ENCODE measurements at regions not wholly inside any gene's neighbourhood (a gene's known extent, or its start where the extent isn't known, plus 50 kb on each side); places are given as distances from the start of the nearest gene placed in this dataset.

- TF ChIP-seq, protein P1, sequence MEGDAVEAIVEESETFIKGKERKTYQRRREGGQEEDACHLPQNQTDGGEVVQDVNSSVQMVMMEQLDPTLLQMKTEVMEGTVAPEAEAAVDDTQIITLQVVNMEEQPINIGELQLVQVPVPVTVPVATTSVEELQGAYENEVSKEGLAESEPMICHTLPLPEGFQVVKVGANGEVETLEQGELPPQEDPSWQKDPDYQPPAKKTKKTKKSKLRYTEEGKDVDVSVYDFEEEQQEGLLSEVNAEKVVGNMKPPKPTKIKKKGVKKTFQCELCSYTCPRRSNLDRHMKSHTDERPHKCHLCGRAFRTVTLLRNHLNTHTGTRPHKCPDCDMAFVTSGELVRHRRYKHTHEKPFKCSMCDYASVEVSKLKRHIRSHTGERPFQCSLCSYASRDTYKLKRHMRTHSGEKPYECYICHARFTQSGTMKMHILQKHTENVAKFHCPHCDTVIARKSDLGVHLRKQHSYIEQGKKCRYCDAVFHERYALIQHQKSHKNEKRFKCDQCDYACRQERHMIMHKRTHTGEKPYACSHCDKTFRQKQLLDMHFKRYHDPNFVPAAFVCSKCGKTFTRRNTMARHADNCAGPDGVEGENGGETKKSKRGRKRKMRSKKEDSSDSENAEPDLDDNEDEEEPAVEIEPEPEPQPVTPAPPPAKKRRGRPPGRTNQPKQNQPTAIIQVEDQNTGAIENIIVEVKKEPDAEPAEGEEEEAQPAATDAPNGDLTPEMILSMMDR (IDR thresholded peaks at IDR 0.05; ENCODE audit: extremely low read depth in 1 of 2, insufficient read depth in 1 of 2, low read depth in 1 of 2, low read length in 2 of 2): no peak
- no peak for TF ChIP-seq FOS (IDR thresholded peaks at IDR 0.05; ENCODE audit: borderline replicate concordance, insufficient read depth, low read length)
- no peak for TF ChIP-seq MYC (IDR thresholded peaks at IDR 0.05; ENCODE audit: low read depth, low read length)
- no peak overlapping the region for H3K27ac ChIP-seq (ENCODE audit: insufficient read depth, low read depth, low read length)
- FAIRE-seq (no peak), DNase-seq (ENCODE audit: low read depth, low spot score) (no peak)
- intact Hi-C loops (cut with micrococcal nuclease): no loop called here
- CTCF ChIA-PET: no interaction called here
- POLR2A ChIA-PET: no interaction called here
- no peaks in the 10 kb centered on the region for H3K9me3 ChIP-seq (replicated peaks; ENCODE audit: control insufficient read depth, insufficient read depth, low read length)
- no peak overlapping the region for H2AFZ ChIP-seq (ENCODE audit: low read depth, low read length)
- H3K9ac ChIP-seq (replicated peaks; ENCODE audit: extremely low read depth, insufficient read depth, low read length): no peak overlapping the region
- H3K9me1 ChIP-seq (replicated peaks; ENCODE audit: control insufficient read depth, extremely low read depth, insufficient read depth, low read length): no peaks in the 10 kb centered on the region
- no peak overlapping the region for H3K4me3 ChIP-seq (replicated peaks in 1 of 3; ENCODE audit: insufficient read depth in 1 of 3, low read depth in 1 of 3, low read length in 3 of 3)
- no peaks in the 10 kb centered on the region for H3K79me2 ChIP-seq (ENCODE audit: control insufficient read depth, insufficient read depth, low read length)
- dilution Hi-C loops (cut with MboI; ENCODE audit: extremely low pct_ligation_motif_present, low sequenced_read_pairs): no loop called here
- H4K20me1 ChIP-seq (replicated peaks; ENCODE audit: control insufficient read depth, extremely low read depth, insufficient read depth, low read length): no peaks in the 10 kb centered on the region
- BruUV-seq (replicated peaks): no TSS peak
- no peak overlapping the region for H3K4me2 ChIP-seq (ENCODE audit: insufficient read depth, low read length)
- no peaks in the 10 kb centered on the region for H3K36me3 ChIP-seq (ENCODE audit: control insufficient read depth in 2 of 2, extremely low read depth in 1 of 2, insufficient read depth in 2 of 2, low read length in 2 of 2)
- peaks cover 2 to 4% of the 10 kb centered on the region in 2 experiments for H3K27me3 ChIP-seq (ENCODE audit: control insufficient read depth in 2 of 2, insufficient read depth in 2 of 2, low read length in 2 of 2)
- H3K4me1 ChIP-seq (ENCODE audit: control insufficient read depth, extremely low read depth, insufficient read depth, low read length): no peaks in the 10 kb centered on the region
Observed at GRCh38 chr3:38940394-38940793, 111.3 kb downstream of the SCN11A start.

DNA sequence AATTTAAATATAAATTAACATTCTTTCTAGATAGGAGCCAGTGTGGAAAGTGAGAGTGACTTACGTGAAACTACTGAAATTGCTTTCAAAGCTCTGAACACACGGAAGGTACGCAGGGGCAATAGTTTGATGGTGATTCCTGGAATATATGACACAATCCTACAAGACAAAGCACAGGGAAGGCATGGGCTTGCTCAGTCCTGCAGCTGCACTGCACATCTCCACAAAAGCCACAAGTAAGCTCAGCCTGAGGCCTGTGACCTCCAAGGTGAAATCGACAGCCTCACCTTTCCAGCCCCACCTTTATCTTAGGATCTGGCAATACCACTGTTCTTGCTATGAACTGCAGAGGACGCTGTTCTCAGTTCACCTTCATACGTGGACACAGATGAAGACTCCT lies 109.3 kb upstream of the SCN10A start:
- Histone ChIP-seq H3K9ac (replicated peaks; ENCODE audit: extremely low read depth, insufficient read depth, low read length) (no peak overlapping the region), H3K79me2 (ENCODE audit: control insufficient read depth, insufficient read depth, low read length) (no peaks in the 10 kb centered on the region), H3K4me1 (ENCODE audit: control insufficient read depth, extremely low read depth, insufficient read depth, low read length) (no peaks in the 10 kb centered on the region), H3K36me3 (ENCODE audit: control insufficient read depth in 2 of 2, extremely low read depth in 1 of 2, insufficient read depth in 2 of 2, low read length in 2 of 2) (no peaks in the 10 kb centered on the region), H3K27ac (ENCODE audit: insufficient read depth, low read depth, low read length) (no peak overlapping the region), H3K9me1 (replicated peaks; ENCODE audit: control insufficient read depth, extremely low read depth, insufficient read depth, low read length) (no peaks in the 10 kb centered on the region), H3K27me3 (ENCODE audit: control insufficient read depth in 2 of 2, insufficient read depth in 2 of 2, low read length in 2 of 2) (peaks cover 0 to 6% of the 10 kb centered on the region in 2 experiments), H2AFZ (ENCODE audit: low read depth, low read length) (no peak overlapping the region), H3K4me2 (ENCODE audit: insufficient read depth, low read length) (no peak overlapping the region), H4K20me1 (replicated peaks; ENCODE audit: control insufficient read depth, extremely low read depth, insufficient read depth, low read length) (no peaks in the 10 kb centered on the region), H3K9me3 (replicated peaks; ENCODE audit: control insufficient read depth, insufficient read depth, low read length) (no peaks in the 10 kb centered on the region), H3K4me3 (replicated peaks in 1 of 3; ENCODE audit: insufficient read depth in 1 of 3, low read depth in 1 of 3, low read length in 3 of 3) (no peak overlapping the region)
- ChIA-PET POLR2A (no interaction called here), CTCF (no interaction called here)
- TF ChIP-seq MYC (IDR thresholded peaks at IDR 0.05; ENCODE audit: low read depth, low read length) (no peak), JUN (IDR thresholded peaks at IDR 0.05; ENCODE audit: borderline replicate concordance, insufficient read depth, insufficient read length, low read depth) (no peak), GATA2 (IDR thresholded peaks at IDR 0.05; ENCODE audit: insufficient read depth, insufficient read length, low read depth, low read length) (no peak), POLR2AphosphoS5 (IDR thresholded peaks at IDR 0.05; ENCODE audit: insufficient read depth, low read depth, low read length) (no peak), FOS (IDR thresholded peaks at IDR 0.05; ENCODE audit: borderline replicate concordance, insufficient read depth, low read length) (no peak), POLR2A (IDR thresholded peaks at IDR 0.05; ENCODE audit: low read depth, low read length) (no peak), MAX (IDR thresholded peaks at IDR 0.05; ENCODE audit: insufficient read depth, insufficient read length) (no peak), EZH2 (IDR thresholded peaks at IDR 0.05; ENCODE audit: borderline replicate concordance, low read depth, low read length, severe bottlenecking) (no peak)
- TF ChIP-seq, protein P1 (IDR thresholded peaks at IDR 0.05; ENCODE audit: extremely low read depth in 1 of 2, insufficient read depth in 1 of 2, low read depth in 1 of 2, low read length in 2 of 2): no peak
- dilution Hi-C loops (cut with MboI; ENCODE audit: extremely low pct_ligation_motif_present, low sequenced_read_pairs): no loop called here
- intact Hi-C loops (cut with micrococcal nuclease): no loop called here
- DNase-seq (ENCODE audit: low read depth, low spot score) (no peak), FAIRE-seq (no peak)
- no TSS peak for BruUV-seq (replicated peaks)
